Panc1 (cell line): ENCODE measurements at regions not wholly inside any gene's neighbourhood (a gene's known extent, or its start where the extent isn't known, plus 50 kb on each side); places are given as distances from the start of the nearest gene placed in this dataset.

ENCODE experiments used
- ATAC-seq: fragments of 200-7000 bp; cut with Tn5 transposase; 2 replicates; pipeline ENCODE4 v1.9.1; 2020; ENCODE audit warnings: mild to moderate bottlenecking, moderate library complexity
- BruUV-seq: library from RNA; stranded (reverse); fragments of 400-500 nt; replicated peaks from 2 replicates; lab custom pipeline; 2021; lab: Mats Ljungman, UMichigan
- CTCF ChIA-PET: fragments of 300-600 bp; sonication (Branson Sonifier 250); formaldehyde crosslinking; loops from one replicate; lab custom pipeline; 2022; ENCODE audit warnings: antibody characterized with exemption; lab: Charles Lee
- POLR2A ChIA-PET: fragments of 300-600 bp; sonication (Branson Sonifier 250); formaldehyde crosslinking; loops from one replicate; lab custom pipeline; 2022; ENCODE audit warnings: antibody characterized with exemption; lab: Charles Lee
- DNase-seq: peaks from one replicate; pipeline ENCODE4 v3.0.0-alpha.2; 2010; ENCODE audit warnings: low read depth, low spot score
- H3K27ac ChIP-seq: 2 replicates; pipeline ENCODE4 v1.5.1; 2011; ENCODE audit warnings: mild to moderate bottlenecking, low read length, inconsistent platforms
- H3K27me3 ChIP-seq: fragments of 200-500 bp; sonication (Bioruptor generic); 2 replicates; pipeline ENCODE4 v1.6.0; 2014; ENCODE audit warnings: low read length, inconsistent platforms; ENCODE audit not compliant: control insufficient read depth, insufficient read depth
- H3K36me3 ChIP-seq: fragments of 200-500 bp; sonication (Bioruptor generic); 2 replicates; pipeline ENCODE4 v1.5.1; 2014; ENCODE audit warnings: inconsistent platforms, mild to moderate bottlenecking, low read length, moderate library complexity; ENCODE audit not compliant: control insufficient read depth, insufficient read depth
- H3K4me1 ChIP-seq: 2 replicates; pipeline ENCODE4 v1.5.1; 2011; ENCODE audit warnings: inconsistent platforms, mild to moderate bottlenecking, low read length, moderate library complexity; ENCODE audit not compliant: control insufficient read depth, insufficient read depth
- H3K4me3 ChIP-seq, 2 experiments: 2 replicates each; pipeline ENCODE4 v1.5.1; 2011 to 2012; ENCODE audit warnings: low read depth in 2 of 2, low read length in 2 of 2, mild to moderate bottlenecking in 2 of 2, inconsistent platforms in 1 of 2, moderate library complexity in 1 of 2
- H3K9me3 ChIP-seq: fragments of 200-500 bp; sonication (Bioruptor generic); 2 replicates; pipeline ENCODE4 v1.5.1; 2014; ENCODE audit warnings: low read depth, mild to moderate bottlenecking, inconsistent platforms, low read length, moderate library complexity; ENCODE audit not compliant: control insufficient read depth, insufficient read depth
- CTCF ChIP-seq: fragments of 450-650 bp; IDR thresholded peaks from 2 replicates; pipeline ENCODE4 v1.5.1; 2017; ENCODE audit warnings: mild to moderate bottlenecking
- POLR2AphosphoS5 ChIP-seq: IDR thresholded peaks from 2 replicates; pipeline ENCODE4 v1.6.1; 2012; ENCODE audit warnings: mild to moderate bottlenecking, low read depth, low read length, moderate library complexity
- REST ChIP-seq, 2 experiments: IDR thresholded peaks; 2 replicates each; pipeline ENCODE4 v1.6.1; 2011 to 2012; ENCODE audit warnings: low read depth in 2 of 2, control low read depth in 1 of 2, low read length in 1 of 2, mild to moderate bottlenecking in 1 of 2, moderate library complexity in 1 of 2; ENCODE audit not compliant: insufficient read depth in 1 of 2
- SIN3A ChIP-seq: IDR thresholded peaks from 2 replicates; pipeline ENCODE4 v1.6.1; 2012; ENCODE audit warnings: low read depth, mild to moderate bottlenecking, low read length, moderate library complexity, borderline replicate concordance; ENCODE audit not compliant: insufficient read depth
- TCF7L2 ChIP-seq: IDR thresholded peaks from 2 replicates; pipeline ENCODE4 v1.6.1; 2011; ENCODE audit warnings: mild to moderate bottlenecking, low read depth, low read length, inconsistent platforms
- in situ Hi-C: cut with HindIII; loops from 2 replicates; pipeline ENCODE4 v1.10.0; 2016; ENCODE audit warnings: low sequenced_read_pairs, low pct_unique_long_range_greater_than_20kb
- intact Hi-C: fragments of 100-400 bp; cut with micrococcal nuclease; formaldehyde crosslinking; loops from one replicate; pipeline ENCODE4 v1.10.0; 2022; ENCODE audit not compliant: unreplicated experiment

- BruUV-seq, result no TSS peak
- POLR2A ChIA-PET, result no interaction called here
- no peak for ATAC-seq
Observed at GRCh38 chr1:30523055-30524020, 200.0 kb downstream of the MATN1 start.

More at GRCh38 chr1:30523055-30524020, 200.0 kb downstream of the MATN1 start:
- intact Hi-C loops, result no loop called here
- no peaks in the 10 kb centered on the region for H3K9me3 ChIP-seq
- no peak for TF ChIP-seq CTCF
- TF ChIP-seq TCF7L2, result no peak
- no peak for TF ChIP-seq SIN3A
- TF ChIP-seq POLR2AphosphoS5, result no peak
- TF ChIP-seq REST (IDR thresholded peaks at IDR 0.05; ENCODE audit: insufficient read depth in 1 of 2, low read depth in 2 of 2, low read length in 1 of 2), result no peak
- H3K36me3 ChIP-seq, result no peaks in the 10 kb centered on the region
- H3K4me3 ChIP-seq, result no peak overlapping the region
- no peak overlapping the region for H3K27ac ChIP-seq
- in situ Hi-C loops, result no loop called here
- no peak for DNase-seq
- CTCF ChIA-PET, result no interaction called here
- no peaks in the 10 kb centered on the region for H3K27me3 ChIP-seq
- H3K4me1 ChIP-seq, result peaks cover 14% of the 10 kb centered on the region
